HG03025 (cell line): ENCODE measurements at regions not wholly inside any gene's neighbourhood (a gene's known extent, or its start where the extent isn't known, plus 50 kb on each side); places are given as distances from the start of the nearest gene placed in this dataset.
"Not testable (repeated sequence)": the region's sequence is repeated elsewhere in the genome, so short reads cannot be mapped to it uniquely, and the experiment has no call there.

Experiments
- ATAC-seq: cut with Tn5 transposase; IDR thresholded peaks from one replicate; pipeline ENCODE4 v1.9.1; 2021; ENCODE audit warnings: mild to moderate bottlenecking, moderate library complexity; ENCODE audit not compliant: unreplicated experiment, low FRiP score

DNA sequence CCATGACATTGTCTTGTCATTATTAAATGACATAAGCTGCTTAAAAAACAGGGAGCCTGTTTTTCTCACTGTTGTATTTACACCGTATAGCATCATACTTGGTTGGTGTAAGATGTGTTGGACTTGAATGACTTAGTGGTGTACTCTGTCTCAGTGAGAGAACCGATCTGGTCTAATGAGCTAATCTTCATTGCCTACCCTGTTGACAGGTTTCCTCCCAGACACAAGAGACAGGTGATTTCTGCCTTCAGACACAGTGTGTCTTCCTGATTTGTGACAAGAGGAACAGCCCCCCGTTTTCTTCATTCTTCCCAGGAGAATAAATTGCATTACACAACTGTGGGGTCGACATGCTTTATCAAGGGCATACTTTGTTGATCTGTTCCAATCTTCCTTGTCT lies 137.2 kb upstream of the ID4 start:
- no peak for ATAC-seq

DNA sequence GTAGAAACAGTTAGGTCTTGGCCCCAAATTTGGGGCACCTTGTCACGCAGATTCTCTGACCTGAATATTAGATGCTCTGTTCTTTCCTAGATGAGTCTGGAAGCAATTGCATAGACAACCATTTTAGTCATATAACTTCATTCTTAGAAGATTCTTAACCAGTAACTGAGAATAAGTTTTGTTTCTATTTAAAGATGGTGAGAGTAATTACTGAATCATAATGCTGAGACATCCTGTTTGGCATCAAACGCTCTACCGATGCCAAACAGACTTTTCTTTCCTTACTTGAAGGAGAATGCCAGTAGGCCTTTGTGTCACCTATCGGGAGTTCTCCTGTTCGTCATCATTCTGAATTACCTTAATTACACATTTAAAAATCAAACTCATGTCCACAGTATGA lies 131.6 kb upstream of the ID4 start:
- ATAC-seq, result no peak

DNA sequence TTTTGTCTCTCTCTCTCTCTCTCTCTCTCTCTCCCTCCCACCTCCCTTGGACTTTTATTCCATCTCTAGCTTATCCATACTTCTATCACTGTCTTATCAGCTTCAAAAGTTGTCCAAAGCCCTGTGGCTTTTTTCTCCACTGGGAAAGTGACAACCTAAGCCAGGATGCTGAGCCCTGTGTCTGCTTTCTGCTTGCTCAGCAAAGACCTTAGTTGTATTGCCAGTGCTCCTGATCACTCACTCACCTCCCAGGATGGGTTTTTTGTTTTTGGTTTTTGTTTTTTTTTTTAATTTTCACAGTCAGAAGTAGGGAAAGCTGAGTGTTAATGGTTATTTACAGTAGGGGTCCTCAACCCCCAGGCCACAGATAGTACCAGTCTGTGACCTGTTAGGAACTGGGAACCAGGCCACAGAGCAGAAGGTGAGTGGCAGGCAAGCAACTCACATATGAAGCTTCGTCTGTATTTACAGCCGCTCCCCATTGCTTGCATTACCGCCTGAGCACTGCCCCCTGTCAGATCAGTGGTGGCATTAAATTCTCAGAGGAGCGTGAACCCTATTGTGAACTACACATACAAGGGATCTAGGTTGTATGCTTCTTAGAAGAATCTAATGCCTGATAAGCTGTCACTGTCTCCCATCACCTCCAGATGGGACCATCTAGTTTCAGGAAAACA lies 125.0 kb upstream of the ID4 start:
- no peak for ATAC-seq

DNA sequence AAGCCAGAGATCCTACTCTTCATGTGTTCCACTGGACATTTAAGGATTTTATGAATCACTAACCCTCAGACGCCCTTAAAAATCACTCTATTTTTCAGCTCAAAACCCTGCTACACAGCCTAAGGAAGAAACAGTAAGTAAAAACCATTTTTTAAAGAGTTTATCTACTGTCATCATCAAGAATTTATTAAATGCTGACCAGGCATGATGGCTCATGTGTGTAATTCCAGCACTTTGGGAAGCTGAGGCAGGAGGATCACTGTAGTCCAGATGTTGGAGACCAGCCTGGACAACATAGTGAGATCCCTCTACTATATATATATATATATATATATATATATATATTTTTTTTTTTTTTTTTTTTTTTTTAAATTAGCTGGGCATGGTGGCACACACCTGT lies 124.2 kb upstream of the ID4 start:
- ATAC-seq, result no peak

- ATAC-seq, result no peak
Observed at GRCh38 chr6:19713411-19713810, 123.8 kb upstream of the ID4 start.

DNA sequence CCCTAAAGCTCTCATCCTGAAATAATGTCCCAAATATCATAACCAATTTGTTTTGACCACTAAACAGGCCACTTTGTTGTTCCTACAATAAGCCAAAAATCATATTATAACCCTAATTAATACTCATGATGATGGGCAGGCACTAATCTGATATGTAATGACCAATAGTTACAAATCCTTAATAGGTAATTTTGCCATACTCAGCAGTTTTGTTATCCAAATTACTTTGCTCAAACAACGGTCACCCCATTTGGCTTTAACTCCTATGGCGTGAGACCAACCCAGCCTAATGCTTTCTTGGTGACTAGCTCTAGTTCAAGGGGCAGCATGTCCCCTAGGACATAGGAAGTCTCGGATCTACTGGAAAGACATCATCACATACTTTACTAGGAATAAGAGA lies 123.2 kb upstream of the ID4 start:
- ATAC-seq, result no peak

DNA sequence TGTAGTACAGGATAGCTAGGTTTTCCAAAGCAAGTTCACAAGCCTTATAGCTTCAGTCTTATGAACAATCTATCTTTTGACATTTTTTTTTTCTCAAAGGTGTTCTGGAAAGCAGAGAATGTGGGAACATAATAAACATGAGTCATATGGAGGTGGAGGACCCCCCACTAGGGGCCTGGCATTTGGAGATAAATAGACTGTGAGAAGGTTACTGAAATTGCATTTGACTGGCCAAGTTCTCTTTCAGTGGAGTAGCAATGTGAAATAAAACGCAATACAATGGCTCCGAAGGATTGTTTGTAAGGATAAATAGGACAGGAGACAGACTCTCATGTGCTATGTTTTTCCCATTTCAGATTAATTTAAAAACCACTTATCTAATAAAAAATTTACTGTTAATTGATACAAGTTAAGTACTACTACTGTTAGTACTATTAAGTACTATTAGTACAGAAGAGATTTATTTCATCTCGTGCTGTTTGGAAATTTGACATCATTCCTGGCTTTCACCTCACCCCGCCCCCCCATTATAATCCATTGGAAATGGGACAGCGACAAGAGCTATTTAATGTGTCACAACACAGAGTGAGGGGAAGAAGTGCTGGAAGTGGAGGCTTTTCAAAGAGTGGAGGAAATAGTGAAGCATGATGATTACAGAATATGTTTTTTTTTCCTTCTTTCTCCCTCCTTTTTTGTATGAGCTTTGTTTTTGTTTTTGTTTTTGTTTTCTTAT lies 122.6 kb upstream of the ID4 start:
- ATAC-seq, result no peak

DNA sequence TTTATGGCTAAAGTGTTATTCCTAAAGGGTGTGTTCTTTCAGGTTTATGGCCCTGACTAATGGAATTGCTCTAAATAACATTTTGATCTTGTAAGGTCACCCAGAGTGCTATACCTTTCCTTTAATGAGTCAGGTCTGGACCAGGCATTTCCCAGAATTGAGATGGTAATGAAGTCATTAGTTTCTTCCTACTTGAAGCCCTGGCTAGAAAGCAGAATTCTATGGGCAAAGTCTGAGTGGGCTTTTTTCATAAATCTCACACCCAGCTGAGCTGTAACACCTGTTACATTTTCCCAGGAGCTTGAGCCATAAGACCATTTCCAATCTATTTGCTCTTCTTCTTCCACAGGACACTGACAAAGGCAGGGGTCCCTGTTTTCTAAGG lies 122.0 kb upstream of the ID4 start:
- ATAC-seq, result no peak

- no peak for ATAC-seq
Observed at GRCh38 chr6:19719691-19720128, 117.5 kb upstream of the ID4 start.

- ATAC-seq, result no peak
Observed at GRCh38 chr6:19721766-19722377, 115.3 kb upstream of the ID4 start.

DNA sequence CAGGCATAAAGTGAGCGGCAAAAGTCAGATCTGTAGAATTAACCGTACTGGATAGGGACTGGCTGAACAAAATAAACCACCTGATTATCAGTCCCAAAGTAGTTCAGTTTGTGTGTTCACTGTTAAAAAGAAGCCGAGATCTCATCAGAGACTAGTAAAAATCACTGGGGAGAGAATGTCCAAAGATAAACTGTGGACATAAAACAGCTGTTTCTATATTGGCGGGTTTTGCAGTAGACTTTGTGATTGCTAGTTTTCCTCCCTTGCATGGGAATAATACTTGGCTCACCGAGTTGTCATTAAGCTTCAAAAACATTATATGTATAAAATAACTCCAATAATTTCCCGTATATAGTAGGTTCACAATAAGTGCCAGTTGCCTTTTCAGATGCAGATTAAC lies 114.2 kb upstream of the ID4 start:
- ATAC-seq, result no peak

DNA sequence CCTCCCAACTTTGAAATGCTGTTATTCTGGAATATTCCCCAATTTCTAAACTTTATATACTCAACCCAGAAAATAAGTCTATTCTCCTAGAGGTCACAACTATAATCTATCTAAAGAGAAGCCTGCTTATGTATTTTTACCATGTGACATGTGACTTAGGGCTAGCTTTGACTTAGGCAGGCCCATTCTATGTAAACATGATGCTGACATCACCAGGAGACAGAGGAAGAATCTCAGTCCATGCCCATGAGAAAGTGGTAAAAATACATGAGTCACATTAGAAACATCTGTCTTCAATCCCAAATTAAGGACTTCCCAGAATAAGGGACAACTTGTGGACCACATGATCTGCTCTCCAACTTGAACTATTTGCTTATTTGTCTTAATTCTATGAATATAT lies 113.6 kb upstream of the ID4 start:
- no peak for ATAC-seq

- ATAC-seq, result not testable (repeated sequence)
Observed at GRCh38 chr6:19725436-19725835, 111.7 kb upstream of the ID4 start.

- ATAC-seq, result no peak
Observed at GRCh38 chr6:19731282-19731681, 105.9 kb upstream of the ID4 start.

DNA sequence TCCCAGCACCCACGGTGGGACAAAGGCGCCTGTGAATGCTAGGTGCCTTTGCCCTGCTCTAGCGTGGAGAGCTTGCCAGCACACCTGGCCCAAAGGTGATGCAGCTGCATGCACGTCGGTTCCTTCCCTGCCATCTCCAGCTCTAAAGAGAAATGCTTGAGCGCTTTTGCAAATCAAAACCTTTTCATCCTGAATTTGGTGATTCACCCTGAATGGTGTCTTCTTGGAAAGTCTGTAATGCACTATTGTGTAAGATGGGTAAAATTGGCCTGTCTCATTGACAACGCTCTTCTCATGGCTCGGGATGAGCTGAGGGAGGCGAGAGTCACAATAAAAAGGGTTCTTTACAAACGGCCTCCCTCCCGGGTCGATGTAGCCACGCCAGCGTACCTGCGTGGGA lies 103.1 kb upstream of the ID4 start:
- ATAC-seq, result no peak

DNA sequence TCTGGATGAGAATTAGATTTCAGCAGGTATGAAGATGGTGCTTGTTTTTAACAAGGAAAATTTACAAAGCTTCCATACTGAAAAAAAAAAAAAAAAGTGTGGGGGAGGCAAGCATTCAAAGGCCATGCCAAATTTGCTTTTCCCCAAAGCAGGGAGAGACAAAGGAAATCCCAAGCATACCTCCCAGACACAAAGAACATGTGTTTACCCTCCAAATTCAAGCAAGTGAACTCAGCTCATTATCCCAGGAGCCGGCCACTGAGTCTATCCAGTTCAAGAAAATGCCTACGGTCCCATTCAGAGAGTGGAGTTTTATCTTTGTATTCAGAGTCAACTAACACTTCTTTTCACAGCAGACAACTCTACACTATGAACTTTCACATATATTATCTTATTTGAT lies 102.7 kb upstream of the ID4 start:
- no peak for ATAC-seq

DNA sequence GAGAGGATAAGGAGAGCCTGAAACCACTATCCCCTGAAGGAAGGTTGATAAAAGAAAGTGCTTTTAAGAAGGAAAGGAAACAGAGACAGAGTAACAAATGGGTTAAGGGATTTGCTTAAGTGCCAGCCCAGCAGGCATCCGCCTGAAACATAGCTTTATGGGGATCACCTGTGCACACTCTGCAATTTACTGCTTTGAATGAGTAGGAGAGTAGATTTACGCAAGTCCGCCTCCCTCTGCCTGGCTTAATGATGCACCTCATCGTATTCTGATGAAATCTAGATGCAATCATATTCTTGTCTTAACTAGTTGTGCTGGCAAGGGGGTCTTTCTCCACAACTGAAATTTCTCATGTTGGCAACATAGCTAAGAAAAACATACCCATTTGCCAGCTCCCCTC lies 101.1 kb upstream of the ID4 start:
- no peak for ATAC-seq

DNA sequence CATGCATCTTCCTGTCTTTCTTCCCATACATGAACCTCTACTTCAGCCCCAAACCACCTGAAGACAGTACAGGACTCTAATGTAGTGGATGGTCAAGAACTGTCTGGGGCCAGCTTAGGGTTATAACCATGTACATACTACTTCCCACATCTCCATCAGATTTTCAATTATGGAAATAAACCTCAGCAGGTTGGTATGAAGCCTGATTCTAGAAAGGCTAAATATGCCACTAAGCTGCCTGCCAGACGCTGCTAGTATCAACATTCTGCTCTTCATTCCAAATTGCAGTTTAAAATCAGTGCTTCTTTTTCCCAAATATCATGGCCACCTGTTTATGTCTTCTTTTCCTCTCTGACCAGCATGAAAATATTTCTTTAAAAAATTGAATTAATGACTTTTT lies 99.2 kb upstream of the ID4 start:
- no peak for ATAC-seq

GRCh38 chr6:19749722-19750121 lies 87.4 kb upstream of the ID4 start:
- ATAC-seq, result no peak

- no peak for ATAC-seq
Observed at GRCh38 chr6:19752746-19753145, 84.4 kb upstream of the ID4 start.

DNA sequence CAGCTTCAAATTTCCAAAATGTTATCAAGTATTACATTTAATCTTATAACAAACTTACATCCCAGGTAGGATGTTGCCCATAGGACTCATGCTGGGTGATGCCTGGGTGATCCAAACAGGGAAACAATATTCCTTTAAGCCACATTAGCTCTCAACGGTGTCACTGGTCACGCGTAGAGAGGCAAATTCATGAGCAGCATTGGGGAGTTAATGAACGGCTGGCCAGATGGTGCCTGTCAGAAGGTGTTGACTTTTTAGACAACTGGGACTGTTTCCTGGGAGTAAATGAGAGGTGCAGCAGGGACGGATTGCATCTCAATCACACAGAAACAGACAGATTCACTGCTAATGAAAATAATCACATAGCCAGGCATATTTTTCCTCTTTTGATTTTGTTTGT lies 83.3 kb upstream of the ID4 start:
- ATAC-seq, result no peak

DNA sequence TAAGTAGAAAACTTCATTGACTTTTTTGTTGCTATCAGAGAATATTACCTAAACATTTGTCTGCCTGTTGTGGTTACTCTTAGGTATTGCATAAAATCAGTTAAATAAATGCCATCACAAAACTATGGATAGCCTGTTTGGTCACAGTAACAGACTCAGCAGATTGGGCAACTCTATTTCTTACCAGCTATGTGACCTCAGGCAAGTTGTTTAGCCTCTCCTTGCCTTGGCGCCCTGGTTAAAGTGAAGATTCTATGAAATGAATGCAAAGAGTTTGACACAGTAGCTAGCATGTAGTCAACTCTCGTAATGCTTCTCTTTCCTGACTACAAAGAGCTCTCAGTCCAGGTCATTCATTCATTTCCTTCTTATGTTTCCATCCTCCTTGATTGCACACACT lies 82.5 kb upstream of the ID4 start:
- ATAC-seq, result no peak
